GM19099 (cell line): ENCODE measurements at regions not wholly inside any gene's neighbourhood (a gene's known extent, or its start where the extent isn't known, plus 50 kb on each side); places are given as distances from the start of the nearest gene placed in this dataset.

ENCODE experiments used
- POLR2A ChIP-seq: IDR thresholded peaks from 3 replicates; pipeline ENCODE4 v1.6.1; 2011; ENCODE audit warnings: low read depth; ENCODE audit not compliant: insufficient read length; ENCODE audit errors: extremely low read depth

DNA sequence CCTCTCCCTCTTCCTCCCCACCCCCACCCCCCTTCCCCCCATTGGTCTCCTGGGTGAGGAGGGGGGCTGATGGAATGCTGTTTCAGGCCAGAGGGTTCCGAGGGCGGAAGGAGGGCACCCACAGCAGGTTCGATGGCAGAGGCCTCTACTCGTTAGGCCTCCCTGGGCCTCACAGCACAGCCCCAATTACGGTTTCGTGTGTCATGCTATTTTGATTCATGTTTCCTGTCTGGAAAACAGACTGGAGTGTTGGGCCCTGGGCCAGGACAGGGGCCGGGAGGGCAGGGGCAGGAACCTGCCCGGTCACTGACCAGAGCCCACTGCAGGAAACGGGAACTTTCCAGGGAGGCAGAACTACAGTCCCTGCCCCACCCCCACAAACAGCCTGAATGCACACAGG, 138.2 kb downstream of the C16orf95 start:
- TF ChIP-seq POLR2A = no peak

DNA sequence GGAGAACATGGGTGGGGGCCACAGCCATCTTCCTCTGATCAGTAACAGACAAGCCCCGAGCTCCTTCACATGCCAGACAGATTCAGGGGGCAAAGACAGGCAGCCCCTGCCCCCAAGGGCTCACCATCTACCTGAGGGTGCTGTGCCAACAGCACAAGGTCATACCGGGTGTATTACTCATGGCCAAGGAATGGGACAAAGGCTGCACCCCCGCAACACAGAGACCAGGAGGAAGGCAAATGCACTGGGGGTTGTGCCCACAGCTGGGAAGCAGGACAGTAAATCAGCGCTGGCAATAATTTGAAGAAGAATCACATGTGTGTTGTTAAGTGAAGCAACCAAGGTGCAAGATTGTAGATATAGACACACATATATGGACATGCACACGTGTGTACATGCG, 137.1 kb downstream of the C16orf95 start:
- TF ChIP-seq POLR2A = no peak

DNA sequence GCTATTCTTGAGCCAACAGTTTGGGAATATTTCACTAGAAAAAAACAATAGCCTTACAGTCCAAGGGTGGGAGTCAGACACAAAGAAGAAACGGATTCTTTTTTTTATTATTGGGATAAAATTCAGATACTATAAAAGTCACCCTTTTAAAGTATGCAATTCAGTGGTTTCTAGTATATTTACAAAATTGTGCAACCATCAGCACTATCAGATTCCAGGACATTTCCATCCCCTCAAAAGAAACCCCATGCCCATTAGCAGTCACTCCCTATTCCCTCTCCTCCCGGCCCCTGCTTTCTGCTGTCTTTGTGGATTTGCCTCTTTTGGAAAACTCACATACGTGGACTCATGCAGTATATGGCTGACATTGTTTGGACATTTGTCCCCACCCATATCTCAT, 134.4 kb downstream of the C16orf95 start:
- no peak for TF ChIP-seq POLR2A

DNA sequence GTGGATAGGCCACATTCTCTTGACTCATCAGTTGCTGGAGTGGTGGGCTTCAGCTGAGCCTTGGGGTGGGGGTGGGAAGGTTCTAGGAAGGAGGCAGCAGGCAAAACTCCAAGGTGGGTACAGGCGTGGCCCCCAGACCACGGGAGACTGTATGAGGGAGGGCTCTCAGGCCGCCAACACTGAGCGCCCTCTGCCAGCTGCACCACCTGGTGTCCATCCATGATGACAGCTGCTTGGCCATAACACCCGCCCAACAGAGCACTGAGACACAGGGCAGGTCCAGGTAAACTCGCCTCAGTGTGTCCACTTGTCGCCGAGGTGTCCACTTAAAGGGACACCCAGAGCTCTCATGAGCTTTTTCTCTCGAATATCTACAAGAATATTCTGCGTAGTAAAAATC, 133.5 kb downstream of the C16orf95 start:
- TF ChIP-seq POLR2A = no peak

DNA sequence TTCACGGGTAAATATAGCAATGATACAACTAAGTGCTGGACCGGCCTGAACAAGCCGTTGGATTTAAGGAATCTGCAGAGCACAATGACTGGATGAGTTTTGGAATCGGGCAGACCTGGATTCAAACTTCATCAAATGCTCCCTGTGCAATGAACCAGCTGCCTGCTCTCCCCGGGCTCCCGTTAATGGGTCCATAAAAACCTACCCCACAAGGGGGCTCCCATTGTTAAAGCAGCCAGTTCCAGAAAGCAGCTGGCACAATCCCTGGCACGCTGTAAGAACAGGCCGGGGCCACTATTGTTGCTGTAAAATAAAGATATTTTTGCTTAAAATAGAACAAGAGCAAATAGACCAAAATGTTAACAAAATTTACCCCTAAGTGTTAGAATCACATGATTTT, 131.9 kb downstream of the C16orf95 start:
- no peak for TF ChIP-seq POLR2A

DNA sequence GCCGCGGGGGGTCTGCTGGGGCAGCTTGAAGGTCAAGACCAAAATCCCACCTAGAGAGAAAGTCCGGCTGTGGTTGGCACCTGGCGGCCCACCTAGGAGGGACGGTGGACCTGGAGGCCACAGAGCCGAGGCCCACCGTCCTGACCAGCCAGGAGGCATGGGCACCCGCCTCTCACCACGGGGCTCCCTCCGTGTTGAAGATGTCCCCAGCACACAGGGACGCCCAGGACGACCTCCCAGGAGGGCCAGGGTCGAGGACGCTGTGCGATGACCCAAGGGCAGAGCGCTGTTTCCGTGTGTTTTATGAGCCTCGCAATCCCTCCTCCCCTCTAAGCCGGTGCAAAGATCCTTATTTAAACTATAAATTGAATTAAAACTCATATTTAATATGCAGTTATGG, 131.2 kb downstream of the C16orf95 start:
- TF ChIP-seq POLR2A = no peak

DNA sequence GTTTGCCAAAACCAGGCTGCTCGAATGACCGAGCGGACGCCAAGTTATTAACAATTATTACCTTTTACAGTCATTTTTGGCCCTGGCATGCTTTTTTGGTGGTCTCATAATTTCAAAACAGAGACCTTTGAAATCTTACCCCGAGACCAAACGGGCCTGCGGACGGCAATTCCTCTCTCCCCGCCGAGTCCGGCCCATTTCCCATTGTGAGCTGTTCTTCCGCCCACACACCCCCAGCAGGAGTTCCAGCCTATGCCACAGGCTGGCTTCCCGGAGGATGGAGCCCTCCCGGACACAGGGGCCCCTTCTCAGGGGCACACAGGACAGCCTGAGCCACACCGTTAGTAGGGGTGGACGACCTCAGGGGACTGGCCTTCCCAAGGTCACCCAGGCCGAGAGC, 130.7 kb downstream of the C16orf95 start:
- TF ChIP-seq POLR2A = no peak

DNA sequence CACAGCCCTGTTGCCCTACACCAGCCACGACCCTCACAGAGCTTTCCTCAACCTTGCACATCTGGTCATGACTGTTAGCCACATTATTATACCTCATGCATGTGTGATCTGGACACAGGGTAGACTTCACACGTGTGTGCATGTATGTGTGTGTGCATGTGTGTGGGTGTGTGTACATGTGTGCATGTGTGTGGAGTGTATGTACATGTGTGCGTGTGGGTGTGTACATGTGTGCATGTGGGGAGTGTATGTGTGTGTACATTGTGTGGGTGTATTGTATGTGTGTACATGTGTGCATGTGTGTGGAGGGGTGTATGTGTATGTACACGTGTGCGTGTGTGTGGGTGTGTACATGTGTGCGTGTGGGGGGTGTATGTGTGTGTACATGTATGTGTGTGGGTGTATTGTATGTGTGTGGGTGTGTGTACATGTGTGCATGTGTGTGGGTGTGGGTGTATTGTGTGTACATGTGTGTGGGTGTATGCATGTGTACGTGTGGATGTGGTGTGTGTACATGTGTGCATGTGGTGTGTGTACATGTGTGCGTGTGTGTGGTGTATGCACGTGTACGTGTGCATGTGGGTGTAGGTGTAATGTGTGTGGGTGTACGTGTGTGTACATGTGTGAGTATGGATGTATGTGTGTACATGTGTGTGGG, 130.2 kb downstream of the C16orf95 start:
- no peak for TF ChIP-seq POLR2A

DNA sequence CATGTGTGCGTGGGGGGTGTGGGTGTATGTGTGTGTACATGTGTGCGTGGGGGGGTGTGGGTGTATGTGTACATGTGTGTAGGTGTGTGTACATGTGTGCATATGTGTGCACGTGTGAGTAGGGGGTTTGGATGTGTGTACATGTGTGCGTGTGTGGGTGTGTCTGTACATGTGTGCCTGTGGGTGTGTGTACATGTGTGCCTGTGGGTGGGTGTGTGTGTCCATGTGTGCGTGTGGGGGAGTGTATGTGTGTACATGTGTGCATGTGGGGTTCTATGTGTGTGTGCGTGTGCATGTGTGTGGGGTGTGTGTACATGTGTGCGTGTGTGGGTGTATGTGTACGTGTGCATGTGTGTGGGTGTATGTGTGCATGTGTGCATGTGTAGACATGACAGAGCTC, 129.1 kb downstream of the C16orf95 start:
- no peak for TF ChIP-seq POLR2A

DNA sequence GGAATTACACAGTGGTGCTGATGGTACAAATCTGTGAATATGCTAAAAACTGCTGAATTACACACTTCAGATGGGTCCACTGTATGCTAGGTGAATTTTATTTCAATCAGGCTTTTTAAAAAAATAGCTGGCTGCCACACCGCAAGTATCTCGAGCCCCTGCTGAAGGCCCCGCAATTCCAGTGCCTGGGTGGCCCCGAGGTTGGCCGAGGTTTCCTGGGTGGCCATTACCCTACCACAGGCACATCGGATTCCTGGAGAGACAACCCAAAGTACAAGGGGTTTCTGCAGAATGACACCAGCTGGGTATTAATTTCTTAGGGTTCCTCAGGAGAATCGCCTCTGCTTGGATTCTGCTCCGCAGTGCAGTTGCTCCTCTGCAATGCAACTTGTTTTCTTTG, 127.8 kb downstream of the C16orf95 start:
- TF ChIP-seq POLR2A = no peak

DNA sequence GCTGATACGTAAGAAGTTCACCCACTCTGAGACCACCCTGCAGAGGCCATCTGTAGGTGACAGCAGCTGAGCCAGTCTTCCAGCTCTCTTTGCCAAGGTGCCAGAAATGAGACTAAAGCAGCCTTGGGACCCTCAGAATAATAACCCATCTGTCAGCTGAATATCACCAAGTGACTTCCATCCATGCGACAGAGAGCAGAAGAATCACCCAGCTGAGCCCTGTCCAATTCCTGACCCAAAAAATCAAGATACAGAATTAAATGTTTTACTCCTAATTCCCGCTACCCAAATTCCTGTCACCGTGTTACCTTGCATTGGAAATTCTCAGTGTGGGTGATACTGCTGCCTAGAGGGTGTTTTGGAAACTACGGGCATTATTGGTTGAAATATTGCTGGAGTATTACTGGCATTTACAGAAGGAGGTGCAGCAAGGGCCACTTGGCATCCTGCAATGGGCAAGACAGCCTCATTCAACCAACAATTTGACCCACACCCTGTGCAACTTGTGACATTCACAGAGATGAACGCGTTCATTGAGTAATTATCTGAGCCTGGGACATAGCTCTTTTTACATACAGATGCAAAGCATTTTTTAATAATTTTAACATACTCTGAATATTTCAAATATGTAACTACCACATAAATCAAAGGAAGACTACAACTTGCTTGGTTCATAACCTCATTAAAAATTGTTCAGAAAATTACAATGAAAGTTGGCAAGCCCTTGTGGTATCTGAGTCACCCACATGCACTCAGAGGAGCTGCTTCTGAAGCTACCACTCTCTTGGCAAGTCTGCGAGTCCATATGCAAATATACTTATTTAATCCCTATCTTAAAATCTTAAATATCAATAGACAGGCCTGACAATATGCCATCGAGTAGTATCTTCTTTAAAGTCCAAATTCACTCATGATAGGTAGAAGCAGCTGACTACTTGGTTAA, 126.6 kb downstream of the C16orf95 start:
- TF ChIP-seq POLR2A = no peak

DNA sequence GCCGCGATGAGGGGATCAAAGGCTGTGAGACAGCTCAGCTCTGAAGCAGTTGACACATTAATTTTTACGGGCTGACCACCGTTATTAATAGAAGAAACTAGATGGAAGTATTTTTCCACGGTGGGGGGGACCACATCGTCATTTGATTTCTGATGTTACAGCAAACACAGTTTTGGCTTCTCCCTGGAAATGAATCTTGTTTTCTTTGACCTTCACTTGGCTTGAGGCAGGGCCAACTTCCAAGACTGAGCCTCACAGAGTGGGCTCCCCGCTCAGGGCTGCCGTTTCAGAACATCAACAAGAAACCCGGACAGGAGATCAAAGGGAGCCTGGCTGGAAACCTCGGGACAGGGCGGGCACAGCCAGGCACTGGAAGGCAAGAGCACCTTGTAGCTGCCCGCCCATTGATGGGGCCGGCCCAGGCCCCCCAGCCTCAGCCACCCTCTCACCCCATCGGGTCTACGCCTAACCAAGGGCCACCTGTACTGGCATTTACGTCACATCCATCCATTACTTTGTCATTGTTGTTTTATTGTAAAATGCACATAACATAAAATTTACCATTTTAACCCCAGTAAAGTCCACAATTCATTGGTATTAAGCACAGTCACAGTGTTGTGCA, 124.6 kb downstream of the C16orf95 start:
- TF ChIP-seq POLR2A = no peak

DNA sequence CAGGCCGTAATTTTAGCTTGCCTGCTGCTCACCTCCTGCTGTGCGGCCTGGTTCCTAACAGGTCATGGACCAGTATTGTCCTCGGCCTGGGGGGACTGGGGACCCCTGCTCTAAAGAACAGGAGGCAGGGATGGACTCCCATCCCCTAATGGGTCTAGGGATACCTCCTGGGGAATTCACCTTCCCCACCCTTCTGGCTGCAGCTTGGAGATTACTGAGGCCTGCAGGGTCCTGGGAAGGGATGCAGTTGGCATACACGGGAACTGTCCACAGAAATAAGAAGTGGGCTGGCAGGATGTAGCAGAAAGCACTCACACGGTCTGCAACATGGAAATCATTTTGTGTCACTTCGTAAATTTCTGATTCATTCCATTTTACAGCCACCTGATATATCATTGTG, 123.0 kb downstream of the C16orf95 start:
- TF ChIP-seq POLR2A = no peak

DNA sequence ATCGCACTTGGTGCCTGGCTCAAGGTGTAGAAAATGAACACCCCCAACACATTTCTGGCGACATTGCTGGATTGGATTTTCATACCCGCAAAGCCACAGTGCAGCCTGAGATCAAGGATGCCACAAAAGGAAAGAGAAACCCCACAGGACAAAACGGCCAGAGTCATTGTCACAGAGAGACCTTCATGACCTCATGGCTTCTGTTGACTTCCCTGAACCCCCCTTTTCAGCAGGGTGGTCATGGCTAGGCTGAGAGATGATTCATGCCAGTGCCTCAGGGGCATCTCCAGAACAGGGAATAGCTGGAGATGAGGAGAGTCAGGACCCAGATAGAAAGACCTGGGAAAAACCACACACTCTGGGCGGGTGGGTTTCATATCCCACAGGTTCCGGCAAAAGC, 122.0 kb downstream of the C16orf95 start:
- TF ChIP-seq POLR2A = no peak

DNA sequence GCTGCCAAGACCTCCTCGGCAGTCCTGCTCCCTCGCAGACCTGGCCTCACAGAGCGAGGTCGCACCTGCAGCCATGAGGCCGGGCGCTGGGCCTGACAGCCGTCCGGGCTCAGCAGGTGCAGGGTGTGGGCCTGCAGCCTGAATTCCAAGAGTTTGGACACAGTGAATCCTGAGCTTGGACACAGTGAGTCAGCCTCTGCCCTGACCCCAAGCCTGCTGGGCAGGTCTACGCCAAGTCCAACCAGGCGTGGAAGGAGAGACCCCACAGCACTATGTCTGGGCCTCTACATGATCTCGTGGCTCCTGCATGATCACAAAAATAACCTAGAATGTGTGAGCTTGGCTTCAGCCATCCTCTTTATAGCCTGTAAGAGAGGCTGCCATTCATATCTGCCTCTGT, 121.0 kb downstream of the C16orf95 start:
- TF ChIP-seq POLR2A = no peak

DNA sequence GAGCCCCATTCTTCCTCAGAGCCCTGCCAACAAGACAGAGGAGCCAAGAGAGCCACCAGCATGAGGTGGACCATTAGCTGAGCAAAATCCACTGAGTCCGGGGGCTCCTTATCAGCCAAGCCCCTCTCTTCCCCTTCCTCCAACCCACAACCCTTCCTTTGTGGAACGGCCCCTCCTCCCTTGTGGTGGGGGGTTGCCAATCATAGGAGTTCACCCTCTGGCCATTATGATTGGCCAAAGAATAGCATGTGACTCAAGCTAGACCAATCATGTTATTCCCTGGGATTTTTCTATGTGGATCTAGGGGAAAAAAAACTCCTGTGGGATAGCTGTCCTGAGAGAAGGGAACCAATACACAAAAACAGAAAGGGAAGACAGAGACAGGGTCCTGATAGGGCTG, 120.5 kb downstream of the C16orf95 start:
- TF ChIP-seq POLR2A = no peak

DNA sequence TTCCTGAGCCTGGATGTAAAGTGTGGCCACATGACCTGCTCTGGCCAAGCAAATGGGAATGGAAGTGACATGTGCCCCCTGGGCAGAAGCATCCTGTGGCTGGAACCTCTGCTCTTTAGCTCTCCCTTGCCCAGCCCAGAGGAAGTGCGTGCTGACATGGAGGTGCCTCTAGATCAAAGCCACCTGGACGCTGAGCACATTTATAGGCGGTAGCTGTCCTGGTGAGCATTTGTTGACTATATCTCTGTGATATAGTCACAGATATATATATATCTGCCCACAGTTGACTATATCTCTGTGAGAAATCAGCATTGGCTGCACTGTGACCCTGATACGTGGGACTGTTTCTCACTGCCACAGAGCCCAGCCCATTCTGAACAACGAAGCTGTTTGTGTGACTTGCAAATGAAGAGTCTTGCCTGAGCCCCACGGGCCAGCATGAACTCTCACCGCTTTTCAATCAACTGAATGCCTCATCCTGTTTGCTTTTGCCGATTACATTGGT, 118.8 kb downstream of the C16orf95 start:
- TF ChIP-seq POLR2A = no peak

DNA sequence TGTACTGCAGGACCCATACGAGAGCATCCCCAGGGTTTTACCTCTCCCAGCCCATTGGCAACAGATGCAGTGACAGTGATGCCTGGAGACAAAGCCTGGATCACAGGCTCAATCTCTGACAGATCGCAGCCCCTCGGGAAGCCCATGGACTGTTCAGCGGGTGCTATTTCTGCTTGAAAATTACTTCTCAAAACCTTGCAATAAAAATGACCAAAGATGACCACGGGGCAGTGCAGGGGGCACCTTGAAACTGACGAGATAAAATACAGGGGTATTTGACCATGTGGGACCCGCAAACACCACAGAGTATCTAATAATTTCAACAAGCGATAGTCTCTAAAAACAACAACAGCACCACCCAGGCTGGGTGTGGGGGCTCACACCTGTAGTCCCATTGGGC, 118.3 kb downstream of the C16orf95 start:
- no peak for TF ChIP-seq POLR2A
